NCI-H1105 (cell line): ENCODE measurements at regions not wholly inside any gene's neighbourhood (a gene's known extent, or its start where the extent isn't known, plus 50 kb on each side); places are given as distances from the start of the nearest gene placed in this dataset.
"Not testable (repeated sequence)": the region's sequence is repeated elsewhere in the genome, so short reads cannot be mapped to it uniquely, and the experiment has no call there.

Experiments
- DNase-seq: peaks from one replicate; lab custom pipeline; 2025; lab: John Stamatoyannopoulos, UW

GRCh38 chr9:115543511-115543910, 425.6 kb upstream of the TNC start:
- DNase-seq = no peak

- no peak for DNase-seq
These were observed 430.8 kb upstream of the TNC start for GRCh38 chr9:115548609-115549260.

DNA sequence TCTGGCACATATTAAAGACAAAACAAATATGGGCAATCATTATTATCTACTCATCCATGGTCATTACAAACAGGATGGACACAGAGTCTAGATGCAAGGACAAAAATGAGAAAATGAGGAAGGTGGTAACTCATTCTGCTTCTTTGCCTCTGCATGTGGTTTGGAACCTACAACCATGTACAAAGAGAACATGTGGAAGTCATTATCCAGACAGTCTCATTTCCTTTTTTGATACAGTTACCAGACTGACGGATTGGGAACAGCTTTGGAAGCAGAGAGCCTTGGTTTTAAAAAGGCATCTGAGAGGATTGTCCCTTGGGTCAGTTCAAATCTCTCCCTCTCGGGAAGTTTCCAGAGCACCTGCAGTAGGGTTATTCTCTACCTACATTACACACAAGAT, 433.4 kb upstream of the TNC start:
- no peak for DNase-seq

DNA sequence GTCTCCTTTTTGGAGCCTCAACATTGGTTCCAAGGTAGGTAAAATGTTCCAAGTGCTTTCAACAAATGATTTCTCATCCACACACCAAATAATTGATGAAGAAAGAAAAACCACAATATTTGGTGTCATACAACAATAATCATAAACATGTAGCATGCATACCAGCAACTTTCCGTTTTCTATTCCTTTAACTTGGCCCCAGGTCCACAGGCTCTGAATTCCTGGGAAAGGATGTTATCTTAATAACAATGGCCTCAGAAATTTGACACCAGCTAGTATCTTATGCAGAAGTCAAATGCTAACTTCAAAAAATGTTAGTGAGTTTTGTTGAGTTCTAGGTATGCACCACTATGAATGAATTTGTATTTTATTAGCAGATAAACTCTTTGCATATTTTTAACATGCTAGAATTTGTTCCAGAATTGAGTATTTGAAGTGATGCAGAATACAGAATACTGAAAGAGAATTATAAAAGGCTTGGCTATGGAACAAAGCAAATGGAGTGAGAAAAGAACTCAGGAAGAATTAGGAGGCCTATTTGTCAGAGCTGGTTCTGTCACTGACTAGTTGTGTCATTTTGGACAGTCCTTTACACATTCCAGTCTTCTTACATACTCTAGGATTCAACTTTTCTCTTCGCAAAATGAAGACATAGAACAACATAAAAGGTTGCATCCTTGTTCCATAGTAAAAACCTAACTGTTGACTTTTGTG, 435.3 kb upstream of the TNC start:
- DNase-seq = no peak

- no peak for DNase-seq
These were observed 438.5 kb upstream of the TNC start for GRCh38 chr9:115556432-115556831.

DNA sequence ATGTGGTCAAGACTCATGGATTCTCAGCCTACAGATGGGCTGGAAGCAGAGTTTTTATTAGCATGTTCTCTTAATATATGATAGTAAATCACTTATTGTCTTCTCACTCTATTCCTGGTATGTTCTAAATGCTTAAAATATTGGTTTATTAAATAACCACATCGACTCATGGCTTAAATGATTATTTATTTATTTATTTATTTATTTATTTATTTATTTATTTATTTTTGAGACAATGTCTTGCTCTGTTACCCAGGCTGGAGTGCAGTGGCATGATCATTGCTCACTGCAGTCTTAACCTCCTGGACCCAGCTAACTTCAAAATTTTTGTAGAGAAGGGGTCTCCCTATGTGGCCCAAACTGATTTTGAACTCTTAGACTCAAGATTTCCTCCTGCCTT, 457.2 kb upstream of the TNC start:
- DNase-seq = no peak

DNA sequence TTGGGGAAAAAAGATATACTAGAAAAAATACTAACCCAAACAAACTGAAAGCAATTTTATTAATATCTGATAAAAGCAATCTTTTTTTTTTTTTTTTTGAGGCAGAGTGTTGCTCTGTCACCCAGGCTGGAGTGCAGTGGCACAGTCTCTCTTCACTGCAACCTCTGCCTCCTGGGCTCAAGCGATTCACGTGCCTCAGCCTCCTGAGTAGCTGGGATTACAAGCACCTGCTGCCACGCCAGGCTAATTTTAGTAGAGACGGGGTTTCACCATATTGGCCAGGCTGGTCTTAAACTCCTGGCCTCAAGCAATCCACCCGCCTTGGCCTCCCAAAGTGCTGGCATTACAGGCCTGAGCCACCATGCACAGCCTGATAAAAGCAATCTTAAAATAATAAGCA, 467.5 kb upstream of the TNC start:
- DNase-seq = not testable (repeated sequence)

GRCh38 chr9:115587310-115587709, 469.4 kb upstream of the TNC start:
- DNase-seq = no peak

- no peak for DNase-seq
These were observed 472.1 kb upstream of the TNC start for GRCh38 chr9:115590011-115590410.

GRCh38 chr9:115591584-115591984, 473.6 kb upstream of the TNC start:
- peak; percentile 83 for DNase-seq

GRCh38 chr9:115593587-115594091, 475.7 kb upstream of the TNC start:
- peak; percentile 8 for DNase-seq

DNA sequence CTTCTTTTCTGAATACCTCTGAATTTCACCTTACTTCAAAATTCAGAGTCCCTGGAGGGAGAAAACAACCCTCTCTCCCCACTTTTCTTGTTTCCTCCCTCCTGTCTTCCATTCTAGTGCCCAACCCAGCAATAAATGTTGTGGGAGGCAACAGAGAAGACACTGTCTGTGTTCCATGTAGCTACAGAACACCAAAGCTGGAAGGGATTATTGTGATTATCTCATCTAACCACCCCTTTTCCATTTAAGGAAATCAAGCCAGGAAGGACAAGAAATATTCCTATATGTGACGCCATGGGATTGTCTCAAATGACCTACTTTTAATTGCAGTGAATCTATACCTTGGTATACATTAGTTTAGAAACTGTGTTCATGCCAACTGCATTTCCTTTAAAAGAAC, 476.6 kb upstream of the TNC start:
- no peak for DNase-seq

DNA sequence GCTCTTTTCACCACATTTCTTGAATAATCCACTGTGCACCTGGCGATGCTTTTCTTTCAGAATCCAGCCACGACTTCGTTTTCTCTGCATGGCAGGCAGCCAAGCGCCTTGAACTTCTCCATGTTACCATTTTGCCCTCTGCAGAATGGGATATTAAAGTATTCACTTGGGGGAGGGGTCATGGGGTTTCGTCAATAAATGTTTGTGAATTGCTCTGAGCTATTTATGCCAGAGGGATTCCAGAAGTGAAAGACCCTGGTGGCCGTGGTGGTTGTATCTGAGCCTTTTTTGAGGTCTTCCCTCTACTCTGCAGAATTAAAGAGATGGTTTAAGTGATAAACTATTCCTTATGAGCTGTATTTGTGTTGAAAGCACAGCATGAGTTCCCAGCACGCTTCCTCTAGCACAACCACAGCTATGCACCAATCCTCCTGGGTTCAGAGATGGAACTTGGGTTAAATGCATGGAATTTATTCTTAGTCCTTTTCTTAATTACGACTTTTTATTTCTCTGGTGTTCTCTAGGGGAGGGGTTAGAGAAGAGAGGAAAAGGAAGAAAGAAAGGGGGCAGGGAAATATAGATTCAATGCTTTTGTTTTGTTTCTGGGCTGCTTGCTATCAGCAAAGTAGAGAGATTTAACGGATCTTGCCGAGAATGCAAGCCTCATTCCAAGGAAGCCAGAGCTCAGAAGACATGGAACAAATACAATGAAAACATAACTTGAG, 478.2 kb upstream of the TNC start:
- DNase-seq = peak; percentile 56

GRCh38 chr9:115596746-115597080, 478.8 kb upstream of the TNC start:
- no peak for DNase-seq

DNA sequence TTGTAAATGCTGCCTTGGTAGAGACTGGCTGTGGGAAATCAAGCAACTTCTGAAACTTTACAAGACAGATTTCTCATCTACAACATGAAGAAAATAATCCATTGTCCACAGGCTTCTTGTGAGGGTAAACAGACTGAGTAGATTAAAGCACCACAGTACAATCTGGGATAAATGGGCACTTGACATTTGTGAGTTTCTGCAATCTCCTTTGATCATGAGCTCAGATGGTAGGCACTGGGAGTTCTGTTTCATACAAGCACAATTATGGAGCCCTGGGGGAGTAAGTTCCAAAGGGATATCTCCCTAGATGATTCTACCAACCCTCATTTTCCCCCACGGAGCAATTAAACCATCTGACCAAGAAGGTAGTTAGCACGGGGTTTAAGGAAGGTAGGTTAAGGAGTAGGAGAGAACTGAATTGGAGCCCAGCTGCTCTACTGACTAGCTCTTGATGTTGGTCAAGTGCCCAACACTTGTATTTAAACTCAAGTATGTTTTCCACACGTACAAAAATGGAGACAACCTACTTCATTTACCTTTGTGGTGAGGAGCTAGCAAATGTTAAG, 479.5 kb upstream of the TNC start:
- DNase-seq = no peak

DNA sequence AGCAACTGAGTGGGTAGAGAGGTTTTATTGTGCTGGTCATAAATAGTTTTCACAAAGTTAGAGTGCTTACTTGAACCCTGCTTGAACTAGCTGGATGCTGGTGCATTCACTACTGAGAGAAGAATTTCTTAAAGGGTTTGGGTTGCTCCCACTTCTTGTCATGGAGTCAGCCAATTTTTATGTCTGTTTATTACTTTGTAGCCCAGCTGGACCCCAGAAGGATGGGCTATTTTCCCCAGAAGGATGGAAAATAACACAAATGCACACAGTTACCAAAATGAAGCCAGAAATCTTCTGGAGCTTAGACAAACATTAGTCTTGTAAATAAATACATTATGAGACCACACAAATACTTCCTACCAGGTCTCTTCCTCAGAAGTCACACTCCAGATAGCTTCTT, 480.8 kb upstream of the TNC start:
- DNase-seq = no peak

- DNase-seq = no peak
These were observed 481.9 kb upstream of the TNC start for GRCh38 chr9:115599898-115600297.

DNA sequence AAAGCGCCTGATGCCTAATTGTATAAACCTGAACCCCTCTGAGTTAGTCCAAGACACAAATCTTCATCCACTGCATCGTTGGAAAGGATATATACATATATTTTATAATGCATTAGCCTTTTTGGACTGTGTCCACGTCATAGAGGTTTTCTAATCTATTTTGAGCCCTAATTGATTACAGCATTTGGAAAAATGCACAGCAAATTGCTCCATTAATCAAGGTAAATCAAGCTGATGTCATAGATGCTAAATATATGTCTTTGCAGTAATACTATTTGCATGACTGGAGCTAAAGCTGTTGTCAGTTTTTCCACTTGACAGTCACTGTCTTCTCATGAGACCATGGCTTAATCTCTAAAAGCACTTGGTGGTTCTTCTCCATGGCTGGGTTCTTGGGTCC, 483.5 kb upstream of the TNC start:
- no peak for DNase-seq

GRCh38 chr9:115604831-115605483, 487.0 kb upstream of the TNC start:
- DNase-seq = no peak

DNA sequence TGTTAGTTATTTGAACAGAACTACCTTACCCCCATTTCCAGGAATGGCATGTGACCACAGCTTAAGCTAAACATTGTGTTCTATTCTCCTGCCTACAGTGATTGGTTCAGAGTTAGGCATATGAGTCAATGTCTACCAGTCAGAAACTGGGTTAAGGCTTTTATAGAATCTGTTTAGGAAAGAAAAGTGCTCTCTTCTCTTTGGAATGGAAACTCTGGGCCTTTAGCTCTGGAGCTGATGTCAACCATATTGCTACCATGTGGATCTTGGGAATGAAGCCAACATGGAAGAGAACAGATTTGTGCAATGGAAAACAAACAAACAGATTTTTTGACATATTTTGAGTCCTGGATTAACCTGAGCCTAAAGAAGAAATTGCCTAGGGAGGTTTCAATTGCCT, 488.9 kb upstream of the TNC start:
- DNase-seq = no peak

DNA sequence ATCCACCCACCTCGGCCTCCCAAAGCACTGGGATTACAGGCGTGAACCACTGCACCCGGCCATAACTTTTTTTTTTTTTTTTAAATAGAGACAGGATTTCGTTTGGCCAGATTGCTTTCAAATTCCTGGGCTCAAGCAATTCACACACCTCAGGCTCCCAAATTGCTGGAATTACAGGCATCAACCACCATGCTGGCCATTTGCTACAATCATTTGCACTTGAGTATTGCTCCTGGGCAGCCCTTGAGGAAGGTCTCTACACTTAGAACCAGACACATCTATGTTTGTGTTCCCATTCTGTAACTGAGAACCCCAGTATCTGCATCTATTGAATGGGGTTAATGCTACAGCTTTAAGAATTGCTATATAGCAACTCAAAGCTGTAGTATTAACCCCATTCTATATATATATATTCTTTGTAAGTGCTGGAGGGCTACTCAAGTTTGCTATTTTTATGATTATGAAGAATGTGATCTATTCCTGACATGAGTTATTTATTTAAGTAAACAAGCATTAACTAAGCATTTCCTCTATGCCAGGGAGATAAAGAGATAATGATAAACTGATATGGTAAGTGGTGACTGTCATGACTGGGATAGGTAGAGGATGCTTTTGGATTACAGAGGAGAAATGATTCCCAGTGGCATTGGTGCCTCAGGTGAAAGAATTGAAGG, 496.5 kb upstream of the TNC start:
- DNase-seq = no peak

DNA sequence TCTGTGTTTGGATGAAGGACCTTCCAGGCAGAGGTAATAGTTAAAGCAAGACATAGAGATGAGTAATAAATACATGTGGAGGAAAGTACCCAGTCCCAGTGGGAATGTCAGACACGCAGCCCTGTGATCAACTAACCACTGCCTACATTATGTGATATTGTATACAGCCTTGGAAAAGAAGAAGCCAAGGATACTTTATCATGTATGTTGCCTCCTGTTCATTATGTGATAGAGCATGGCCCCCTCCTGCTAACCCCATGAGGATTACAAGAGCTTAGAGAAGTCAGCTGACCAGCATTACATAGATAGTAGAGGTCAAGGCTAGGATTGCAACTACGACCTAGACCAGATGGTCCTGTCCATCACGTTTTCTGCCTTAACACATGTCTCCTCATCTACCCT, 497.0 kb upstream of the TNC start:
- no peak for DNase-seq
